CD4-positive, alpha-beta T cell treated with Interleukin-17A for 1 hour (primary cell): ENCODE measurements at regions not wholly inside any gene's neighbourhood (a gene's known extent, or its start where the extent isn't known, plus 50 kb on each side); places are given as distances from the start of the nearest gene placed in this dataset.
"Not testable (repeated sequence)": the region's sequence is repeated elsewhere in the genome, so short reads cannot be mapped to it uniquely, and the experiment has no call there.

Source experiments
- DNase-seq: peaks from one replicate; pipeline ENCODE4 v3.0.0-alpha.2; 2020

DNA sequence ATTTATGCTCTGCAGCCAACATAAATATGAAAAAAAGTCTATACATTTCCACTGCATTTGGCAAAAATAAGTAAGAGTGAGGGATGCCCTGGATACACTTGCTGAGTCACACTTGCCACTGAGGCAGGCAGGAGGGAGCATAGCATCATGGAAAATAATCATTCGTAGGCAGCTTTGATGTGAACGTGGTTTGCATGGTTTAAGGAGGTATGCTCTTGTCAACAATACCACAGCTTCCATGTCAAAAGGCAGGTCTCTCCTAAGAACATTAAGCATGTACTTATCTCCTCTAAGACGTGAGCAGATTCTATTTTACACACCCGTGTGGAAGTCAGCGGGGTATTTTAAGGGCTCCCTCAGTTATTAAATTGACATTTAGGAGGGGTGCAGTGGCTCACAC lies 89.2 kb upstream of the WDR11 start:
- DNase-seq, result no peak

DNA sequence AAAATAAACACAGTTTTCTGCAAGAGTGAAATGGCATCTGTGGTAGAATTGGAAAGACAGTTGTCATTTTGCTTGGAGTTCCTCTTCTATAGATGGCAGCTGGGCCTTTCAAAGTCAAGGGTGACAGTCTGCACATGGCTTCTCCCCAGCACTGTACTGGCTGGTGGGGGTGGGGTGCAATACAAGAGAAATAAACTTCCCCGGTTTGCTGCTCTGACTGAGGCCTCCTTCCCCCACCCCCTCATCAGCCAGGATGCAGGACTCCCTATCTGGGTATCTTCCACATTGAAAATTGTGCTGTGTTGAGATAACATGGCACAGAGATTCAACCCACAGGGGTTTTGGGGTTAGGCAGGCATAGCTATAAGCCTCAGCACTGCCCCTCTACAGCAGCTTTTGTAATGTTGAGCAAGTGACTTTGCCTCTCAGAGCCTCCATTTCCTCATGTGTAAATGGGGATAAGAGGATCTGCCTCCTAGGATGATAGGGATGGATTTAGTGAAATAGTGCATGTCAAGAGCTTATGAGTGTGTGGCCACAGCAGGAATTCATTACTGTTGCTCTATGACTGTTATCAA lies 85.8 kb upstream of the WDR11 start:
- DNase-seq, result no peak

DNA sequence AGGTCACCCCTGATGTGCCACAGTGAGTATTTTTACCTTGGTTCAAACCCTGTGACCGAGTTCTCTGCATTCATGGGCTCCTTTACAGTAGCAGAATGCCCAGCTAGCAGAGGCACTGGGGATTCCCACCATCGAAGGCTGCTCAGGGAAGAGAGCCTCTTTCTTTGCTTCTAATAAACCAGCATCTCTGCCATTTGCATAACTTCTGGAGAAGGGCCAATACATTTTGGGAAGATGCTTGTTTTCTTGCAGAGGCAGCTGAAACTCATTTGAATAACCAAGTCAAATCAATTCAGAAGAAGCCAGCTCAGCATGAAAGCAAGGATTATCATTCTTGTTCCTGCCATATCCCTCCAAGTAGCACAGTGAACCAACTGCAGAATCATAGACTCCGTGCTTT lies 82.9 kb upstream of the WDR11 start:
- DNase-seq, result no peak

DNA sequence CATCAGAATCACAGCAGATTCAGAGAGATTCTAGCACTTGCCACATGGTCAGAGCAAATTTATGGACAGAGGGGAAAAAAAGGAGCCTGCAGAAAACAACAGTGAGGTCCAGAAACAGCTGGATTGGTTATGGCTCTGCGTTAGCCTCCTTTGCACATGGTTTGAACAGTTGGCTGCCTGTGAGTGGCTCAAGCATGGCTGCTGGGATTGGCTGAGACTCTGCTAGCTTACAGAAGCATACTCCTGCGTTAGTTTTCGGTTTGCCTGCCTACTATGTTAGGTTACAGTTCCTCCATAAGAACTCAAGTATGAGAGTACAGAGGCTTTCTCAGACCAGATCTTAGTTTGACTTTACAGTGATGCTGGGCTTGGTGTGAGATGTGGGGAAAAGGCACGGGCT lies 80.7 kb upstream of the WDR11 start:
- DNase-seq, result no peak

- DNase-seq, result no peak
These were observed 74.7 kb upstream of the WDR11 start for GRCh38 chr10:120776442-120776841.

DNA sequence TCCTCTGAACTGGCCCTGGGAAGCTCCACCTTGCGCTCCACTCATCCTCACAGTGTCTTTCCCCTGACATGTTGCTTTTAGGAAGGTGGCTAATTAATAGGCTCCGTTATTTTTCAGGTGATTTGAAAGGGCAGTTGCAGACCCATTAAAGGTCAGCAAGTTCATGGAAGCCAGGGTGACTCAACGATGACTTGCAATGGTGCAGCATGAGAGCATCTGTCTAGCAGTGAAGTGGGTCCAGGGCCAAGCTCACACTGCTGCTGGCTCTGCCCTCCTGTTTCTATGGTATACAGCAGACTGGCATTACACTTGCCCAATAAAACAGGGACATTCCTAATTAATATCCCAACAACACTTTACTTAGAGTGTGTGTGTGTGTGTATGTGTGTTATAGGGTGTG lies 68.8 kb upstream of the WDR11 start:
- no peak for DNase-seq

DNA sequence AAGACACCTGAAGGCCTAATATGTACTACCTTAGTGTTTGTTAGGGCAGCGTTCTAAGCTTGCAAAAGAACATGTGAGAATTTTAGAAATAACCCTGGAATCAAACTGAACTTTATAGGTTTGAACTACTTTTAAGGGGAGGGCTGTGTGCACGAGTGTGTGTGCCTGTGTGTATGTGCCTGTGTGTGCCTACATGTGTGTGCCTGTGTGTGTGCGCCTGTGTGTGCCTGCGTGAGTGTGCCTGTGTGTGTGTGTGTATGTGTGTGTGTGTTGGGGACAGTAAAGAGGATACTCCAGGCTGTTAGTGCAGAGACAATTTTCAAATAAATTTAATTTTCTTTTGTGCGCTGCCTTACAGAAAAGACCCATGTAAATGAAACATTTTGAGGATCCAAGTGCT lies 68.1 kb upstream of the WDR11 start:
- DNase-seq, result no peak

GRCh38 chr10:120783867-120784266 lies 67.3 kb upstream of the WDR11 start:
- DNase-seq, result no peak

GRCh38 chr10:120788771-120789170 lies 62.4 kb upstream of the WDR11 start:
- DNase-seq, result no peak

DNA sequence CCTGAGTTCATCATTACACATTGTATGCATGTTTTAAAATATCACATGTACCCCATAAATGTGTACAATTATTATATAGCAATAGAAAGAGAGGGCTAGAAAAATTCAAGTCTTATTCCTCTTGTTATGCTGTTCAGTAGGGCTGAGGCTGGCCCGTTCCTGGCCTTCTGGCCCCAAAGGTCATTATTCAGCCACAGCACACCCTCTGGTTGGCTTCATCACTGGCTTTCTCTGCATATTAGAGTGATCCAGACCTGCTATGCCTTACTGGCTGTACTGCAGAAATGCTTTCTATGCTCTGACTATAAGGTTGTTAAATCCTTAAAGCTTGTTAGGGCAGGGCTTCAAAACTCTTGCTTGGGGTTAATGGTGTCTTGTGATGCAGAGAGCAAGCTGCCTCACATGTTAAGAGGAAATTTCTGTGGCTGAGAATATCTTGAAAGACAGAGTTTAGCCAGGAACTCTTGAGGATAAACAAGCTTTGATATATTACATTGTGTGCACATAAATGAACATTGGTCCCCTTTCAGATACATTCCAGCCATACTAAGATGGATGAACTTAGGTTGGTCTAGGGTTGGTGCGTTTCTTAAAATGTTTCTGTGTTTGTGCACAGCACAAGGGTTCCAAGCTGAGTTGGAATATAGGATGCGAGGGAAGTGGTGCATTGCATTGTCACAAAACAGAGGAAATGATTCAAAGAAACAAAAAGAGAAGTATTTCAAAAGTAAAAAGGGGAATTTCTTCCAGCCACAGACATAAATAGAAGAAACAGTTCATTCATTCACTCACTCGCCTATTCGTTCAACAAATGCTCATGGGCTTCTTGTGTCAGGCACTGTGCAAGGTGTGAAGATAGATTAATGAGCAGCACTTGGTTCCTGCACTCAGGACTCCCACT lies 61.6 kb upstream of the WDR11 start:
- no peak for DNase-seq

GRCh38 chr10:120791316-120791715 lies 59.8 kb upstream of the WDR11 start:
- no peak for DNase-seq

DNA sequence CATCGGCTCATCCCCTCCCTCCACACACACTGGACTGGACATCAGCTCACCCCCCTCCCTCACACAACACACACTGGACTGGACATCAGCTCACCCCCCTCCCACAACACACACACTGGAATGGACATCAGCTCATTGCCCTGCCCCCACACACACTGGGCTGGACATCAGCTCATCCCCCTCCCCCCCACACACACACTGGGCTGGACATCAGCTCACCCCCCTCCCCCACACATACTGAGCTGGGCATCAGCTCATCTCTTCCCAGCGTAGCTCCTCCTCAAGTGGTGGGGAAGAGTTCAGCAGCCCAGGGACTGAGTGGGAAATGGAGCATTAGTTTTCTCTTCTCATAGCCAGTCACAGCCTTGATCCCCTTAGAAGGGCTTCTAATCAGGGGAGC lies 58.1 kb upstream of the WDR11 start:
- no peak for DNase-seq

DNA sequence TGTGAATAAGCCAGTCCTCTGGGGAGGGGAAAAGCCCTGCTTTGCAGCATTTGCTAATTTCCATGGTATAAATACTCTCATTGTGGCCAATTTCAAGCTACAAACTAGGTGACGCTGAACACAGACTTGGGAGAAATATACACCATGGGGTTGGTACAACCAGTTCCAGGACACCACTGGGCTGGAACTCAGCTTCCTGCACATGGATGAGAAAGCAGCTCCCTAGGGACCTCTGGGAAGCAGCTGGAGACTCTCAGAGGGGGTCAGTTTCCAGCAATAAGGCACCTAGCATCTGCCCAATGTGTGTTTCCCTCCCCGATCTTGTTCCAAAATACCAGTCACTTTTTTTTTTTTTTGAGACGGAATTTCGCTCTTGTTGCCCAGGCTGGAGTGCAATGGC lies 56.8 kb upstream of the WDR11 start:
- DNase-seq, result no peak

DNA sequence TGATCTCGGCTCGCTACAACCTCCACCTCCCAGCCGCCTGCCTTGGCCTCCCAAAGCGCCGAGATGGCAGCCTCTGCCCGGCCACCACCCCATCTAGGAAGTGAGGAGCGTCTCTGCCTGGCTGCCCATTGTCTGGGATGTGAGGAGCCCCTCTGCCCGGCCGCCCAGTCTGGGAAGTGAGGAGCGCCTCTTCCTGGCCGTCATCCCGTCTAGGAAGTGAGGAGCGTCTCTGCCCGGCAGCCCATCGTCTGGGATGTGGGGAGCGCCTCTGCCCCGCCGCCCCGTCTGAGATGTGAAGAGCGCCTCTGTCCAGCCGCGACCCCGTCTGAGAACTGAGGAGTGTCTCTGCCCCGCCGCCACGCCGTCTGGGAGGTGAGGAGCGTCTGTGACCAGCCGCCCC lies 52.9 kb upstream of the WDR11 start:
- DNase-seq, result not testable (repeated sequence)

DNA sequence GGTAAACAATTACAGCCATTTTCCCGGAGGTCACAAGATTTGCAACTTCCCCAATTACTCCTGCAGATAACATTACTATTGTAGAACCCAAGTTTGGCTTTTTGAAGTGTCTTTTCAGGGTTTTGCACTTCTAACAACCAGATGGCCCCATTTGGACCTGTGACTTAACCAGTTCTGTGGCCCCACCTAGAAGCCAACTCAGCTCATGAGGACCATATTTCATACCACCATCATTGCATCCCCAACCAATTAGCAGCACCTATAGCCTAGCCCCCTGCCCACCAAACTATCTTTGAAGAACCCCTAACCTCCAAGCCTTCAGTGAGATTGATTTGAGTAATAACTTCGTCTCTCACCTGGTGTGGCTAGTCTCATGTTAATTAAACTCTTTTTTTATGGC lies 51.3 kb upstream of the WDR11 start:
- DNase-seq, result no peak

- no peak for DNase-seq
These were observed 50.4 kb upstream of the WDR11 start for GRCh38 chr10:120800528-120801323.
